Activated CD8-positive, alpha-beta memory T cell treated with anti-CD3 and anti-CD28 coated beads for 24 hours (primary cell): ENCODE measurements at regions not wholly inside any gene's neighbourhood (a gene's known extent, or its start where the extent isn't known, plus 50 kb on each side); places are given as distances from the start of the nearest gene placed in this dataset.
"Not testable (repeated sequence)": the region's sequence is repeated elsewhere in the genome, so short reads cannot be mapped to it uniquely, and the experiment has no call there.

Experiments
- DNase-seq: peaks from one replicate; pipeline ENCODE4 v3.0.0-alpha.2; 2020

DNA sequence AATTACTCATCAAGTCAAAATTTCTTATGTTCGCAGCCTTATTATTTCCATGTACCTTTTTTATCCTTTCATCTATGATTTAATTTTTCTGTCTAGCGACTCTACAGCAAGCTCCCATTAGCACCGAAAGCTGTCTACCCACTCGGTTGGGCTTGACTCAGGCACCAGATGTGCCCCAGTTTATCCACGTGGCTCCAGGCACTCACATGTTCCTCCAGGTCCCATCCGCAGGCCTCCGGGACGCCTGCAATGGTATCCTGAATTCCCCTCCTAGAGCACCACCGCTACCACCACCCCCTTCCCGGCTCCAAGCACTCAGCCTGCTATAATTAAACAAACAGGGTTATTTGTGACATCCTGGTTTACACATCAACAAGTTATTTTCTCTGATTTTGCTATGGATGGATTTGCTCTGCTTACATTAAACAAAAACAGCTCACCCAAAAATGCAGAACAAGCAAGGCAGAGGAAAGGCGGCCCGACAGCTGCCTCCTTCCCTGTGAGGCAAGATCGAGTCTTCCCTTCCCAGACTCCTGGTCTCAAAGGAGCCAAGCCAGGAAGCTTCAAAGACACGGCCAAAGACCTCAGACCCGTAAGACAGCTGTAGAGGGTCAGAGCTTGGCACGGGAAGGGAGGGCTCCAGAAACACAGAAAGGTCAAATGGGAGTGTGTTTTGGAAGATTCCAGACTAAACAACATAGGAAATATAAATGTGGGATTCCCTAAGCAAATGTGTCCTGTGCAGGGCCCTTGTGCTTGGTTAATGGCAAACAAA, 253.8 kb downstream of the TTC8 start:
- no peak for DNase-seq

DNA sequence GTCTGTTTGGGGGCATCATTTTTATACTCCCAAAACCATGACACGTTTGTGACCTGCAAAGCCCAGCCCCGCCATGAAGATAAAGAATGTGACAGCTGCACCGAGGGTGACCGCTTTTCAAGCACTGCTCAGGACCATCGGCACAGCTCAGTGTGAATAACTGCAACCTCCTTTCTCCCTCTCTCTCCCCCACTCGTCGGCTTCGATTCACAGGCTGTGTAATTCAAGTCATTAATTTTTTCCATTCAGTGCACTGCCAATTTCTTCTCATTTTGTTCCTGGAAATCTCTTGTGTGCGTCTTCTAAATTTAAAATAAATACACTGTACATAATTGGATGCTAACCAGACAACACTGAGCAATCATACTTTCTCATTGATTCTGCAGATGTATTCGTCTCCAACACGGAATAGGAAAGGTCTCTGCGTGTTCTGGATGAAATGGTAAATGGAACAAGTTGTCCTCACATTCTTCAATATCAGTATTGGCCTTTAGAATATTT, 260.8 kb downstream of the TTC8 start:
- DNase-seq, result no peak

DNA sequence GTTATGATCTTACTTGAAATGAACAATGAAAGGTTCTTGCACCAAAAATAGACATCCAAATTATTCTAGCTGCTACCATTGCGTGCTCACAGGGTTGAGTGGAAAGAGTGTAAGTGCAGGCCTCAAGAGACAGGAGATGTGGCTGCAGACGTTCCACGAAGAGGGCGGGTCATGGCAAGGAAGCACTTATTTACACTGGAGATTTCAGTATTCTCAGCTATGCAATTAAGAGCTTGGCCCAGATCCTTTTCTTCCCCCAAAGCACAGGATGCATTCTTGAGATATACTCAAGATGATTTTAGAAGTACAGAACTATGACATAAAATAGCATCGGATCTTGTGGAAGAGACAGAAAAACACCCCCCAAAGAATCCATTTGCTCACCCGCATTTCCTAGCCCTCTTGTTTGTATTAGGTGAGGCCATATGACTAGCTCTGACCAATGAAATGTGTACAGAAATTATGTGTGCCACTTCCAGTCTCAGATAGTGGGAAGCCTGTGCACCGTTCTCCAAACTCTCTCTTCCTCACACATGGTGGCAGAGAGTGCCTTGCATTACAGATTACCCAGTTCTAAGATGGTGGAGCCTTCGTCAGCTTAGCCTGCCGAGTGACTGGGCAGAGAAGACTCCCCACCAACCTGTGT, 261.4 kb downstream of the TTC8 start:
- DNase-seq, result no peak

DNA sequence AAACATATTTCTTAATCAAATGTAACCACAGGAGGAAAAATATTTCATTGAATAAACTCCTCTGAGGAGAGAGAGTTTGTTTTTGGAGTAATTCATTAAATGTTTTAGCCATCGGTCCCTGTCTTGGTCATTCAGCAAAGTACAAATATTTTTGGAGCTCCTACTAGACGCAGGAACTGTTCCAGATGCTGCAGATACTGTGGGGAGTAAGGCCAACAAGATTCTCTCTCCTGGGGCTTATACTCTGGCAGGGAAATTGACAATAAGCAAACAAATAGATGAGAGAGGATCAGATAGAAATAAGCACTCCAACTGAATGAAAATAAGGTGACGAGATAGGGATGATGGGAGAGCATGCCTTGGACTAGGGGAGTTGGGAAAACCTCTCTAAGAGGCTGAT, 264.1 kb downstream of the TTC8 start:
- no peak for DNase-seq

GRCh38 chr14:89089330-89089729, 264.9 kb downstream of the TTC8 start:
- no peak for DNase-seq

DNA sequence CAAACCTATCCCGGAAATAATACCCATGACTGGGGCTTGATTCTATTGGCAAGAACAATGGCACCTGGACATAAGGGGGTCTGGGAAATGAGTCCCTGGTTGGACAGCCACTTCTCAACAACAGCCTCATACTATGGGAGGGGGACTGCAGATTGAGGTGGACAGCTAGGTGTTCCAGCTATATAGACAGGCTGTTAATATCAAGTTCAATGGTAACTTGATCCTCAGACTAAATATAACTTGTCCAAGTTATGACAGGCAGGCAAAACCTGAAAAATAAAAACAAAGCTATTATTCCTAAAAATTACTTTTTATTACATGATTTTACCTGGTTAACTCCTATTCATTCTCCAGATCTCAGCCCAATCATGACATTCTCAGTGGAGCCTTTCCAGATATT, 267.3 kb downstream of the TTC8 start:
- DNase-seq, result no peak

DNA sequence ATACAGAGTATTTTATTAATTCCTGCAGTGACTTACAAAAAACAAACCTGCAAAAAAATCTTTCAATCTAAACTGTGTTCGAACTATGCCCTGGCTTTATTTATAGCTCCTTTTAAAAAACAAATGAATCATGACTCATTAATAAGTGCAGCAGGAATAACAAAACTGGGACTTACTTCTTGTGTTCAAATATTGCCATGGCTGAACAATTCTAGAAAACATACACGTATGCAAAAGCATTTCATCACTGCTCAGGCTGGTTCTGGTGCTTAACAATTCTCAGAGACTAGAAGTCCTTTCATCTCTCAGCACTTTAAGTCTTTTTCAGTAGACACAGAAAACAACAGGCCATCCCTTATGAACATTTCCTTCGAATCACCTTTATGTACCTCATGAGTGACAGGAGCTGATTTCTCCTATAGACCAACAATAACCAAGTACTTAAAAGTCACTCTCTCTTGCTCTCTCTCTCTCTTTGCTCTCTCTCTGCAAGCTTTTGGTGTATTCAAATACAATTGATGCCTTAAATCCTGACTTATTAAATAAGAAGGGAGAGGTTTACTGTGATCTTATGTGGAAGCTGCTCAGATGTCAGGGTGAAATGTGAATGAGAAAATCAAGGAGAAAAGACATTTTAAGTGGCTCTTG, 268.8 kb downstream of the TTC8 start:
- no peak for DNase-seq

- no peak for DNase-seq
Measured at GRCh38 chr14:89095036-89095435, 270.6 kb downstream of the TTC8 start.

DNA sequence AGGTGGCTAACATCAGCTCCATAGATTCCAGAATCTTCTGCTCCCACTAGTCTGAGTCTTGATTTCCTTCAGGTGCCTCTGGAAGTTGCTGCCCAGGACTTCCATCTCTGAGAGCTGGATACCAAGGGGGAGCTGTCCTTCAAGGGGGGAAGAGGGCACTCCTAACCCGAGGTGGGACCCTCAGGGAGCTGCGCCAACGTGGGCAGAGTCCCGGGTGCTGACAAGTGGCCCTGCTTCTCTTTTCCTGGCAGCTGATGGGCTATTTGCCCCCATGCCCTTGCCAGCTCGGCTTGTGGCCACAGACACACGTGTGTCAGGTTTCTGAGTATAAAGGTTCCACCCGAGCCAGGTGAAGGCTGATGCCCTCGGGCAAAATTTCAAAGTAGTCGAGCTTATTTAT, 272.5 kb downstream of the TTC8 start:
- no peak for DNase-seq

DNA sequence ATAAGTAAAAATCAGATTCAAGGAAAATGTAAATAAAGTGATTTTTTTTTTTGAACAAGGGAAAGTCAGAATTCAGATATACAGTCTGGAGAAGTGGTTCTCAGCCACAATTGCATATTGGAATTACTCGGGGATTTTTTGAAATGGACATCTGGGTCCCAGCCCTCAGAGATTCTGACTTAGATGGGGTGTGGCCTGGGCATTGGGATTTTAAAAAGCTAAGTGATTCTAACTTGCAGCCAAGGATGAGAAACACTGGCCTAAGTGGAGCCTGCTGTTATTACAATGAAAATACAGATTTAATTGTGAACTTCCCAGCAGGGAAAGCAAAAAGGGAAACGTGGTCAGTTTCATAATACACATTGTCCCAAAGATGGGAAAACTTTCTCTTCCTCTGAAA, 273.8 kb downstream of the TTC8 start:
- DNase-seq, result no peak

GRCh38 chr14:89104171-89104817, 279.8 kb downstream of the TTC8 start:
- DNase-seq, result not testable (repeated sequence)

DNA sequence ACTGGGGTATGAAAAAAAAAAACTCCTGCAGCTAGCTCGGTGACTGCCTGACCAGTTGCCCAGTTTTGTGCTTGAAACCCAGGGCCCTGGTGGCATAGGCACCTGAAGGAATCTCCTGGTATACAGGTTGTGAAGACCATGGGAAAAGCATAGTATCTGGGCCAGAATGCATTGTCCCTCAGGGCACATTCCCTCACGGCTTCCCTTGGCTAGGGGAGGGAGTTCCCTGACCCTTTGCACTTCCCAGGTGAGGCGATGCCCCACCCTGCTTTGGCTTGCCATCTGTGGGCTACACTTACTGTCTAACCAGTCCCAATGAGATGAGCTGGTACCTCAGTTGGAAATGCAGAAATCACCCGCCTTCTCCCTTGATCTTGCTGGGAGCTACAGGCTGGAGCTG, 280.4 kb downstream of the TTC8 start:
- DNase-seq, result not testable (repeated sequence)
